ENCODE measurements at regions not wholly inside any gene's neighbourhood (a gene's known extent, or its start where the extent isn't known, plus 50 kb on each side); places are given as distances from the start of the nearest gene placed in this dataset.

DNA sequence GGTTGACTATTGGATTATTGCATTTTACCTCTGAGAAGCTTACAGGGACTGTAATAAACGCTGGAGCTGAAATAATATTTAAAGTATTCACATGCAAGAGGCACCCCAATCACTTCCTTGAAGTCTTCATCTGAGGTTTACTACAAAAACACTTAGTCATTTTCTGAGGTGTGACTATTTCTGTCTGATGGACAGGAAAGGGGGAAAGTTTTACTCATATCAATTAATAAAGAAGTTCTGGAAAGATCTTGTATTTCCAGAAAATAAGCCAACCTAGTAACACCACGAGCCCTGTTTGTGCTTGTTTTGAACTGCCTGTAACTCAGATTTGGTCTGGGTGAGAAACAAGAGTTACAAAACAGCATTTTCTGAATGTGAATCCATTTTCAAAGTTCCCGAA, 63.9 kb upstream of the PRKCQ start:
- TF ChIP-seq, protein P1, sequence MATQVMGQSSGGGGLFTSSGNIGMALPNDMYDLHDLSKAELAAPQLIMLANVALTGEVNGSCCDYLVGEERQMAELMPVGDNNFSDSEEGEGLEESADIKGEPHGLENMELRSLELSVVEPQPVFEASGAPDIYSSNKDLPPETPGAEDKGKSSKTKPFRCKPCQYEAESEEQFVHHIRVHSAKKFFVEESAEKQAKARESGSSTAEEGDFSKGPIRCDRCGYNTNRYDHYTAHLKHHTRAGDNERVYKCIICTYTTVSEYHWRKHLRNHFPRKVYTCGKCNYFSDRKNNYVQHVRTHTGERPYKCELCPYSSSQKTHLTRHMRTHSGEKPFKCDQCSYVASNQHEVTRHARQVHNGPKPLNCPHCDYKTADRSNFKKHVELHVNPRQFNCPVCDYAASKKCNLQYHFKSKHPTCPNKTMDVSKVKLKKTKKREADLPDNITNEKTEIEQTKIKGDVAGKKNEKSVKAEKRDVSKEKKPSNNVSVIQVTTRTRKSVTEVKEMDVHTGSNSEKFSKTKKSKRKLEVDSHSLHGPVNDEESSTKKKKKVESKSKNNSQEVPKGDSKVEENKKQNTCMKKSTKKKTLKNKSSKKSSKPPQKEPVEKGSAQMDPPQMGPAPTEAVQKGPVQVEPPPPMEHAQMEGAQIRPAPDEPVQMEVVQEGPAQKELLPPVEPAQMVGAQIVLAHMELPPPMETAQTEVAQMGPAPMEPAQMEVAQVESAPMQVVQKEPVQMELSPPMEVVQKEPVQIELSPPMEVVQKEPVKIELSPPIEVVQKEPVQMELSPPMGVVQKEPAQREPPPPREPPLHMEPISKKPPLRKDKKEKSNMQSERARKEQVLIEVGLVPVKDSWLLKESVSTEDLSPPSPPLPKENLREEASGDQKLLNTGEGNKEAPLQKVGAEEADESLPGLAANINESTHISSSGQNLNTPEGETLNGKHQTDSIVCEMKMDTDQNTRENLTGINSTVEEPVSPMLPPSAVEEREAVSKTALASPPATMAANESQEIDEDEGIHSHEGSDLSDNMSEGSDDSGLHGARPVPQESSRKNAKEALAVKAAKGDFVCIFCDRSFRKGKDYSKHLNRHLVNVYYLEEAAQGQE (IDR thresholded peaks at IDR 0.05; ENCODE audit: low read depth): no peak
- TF ChIP-seq CREB1 (IDR thresholded peaks at IDR 0.05; ENCODE audit: low read depth) (no peak), FOXM1 (IDR thresholded peaks at IDR 0.05; ENCODE audit: borderline replicate concordance, low read depth) (no peak), TEAD4 (IDR thresholded peaks at IDR 0.05) (no peak), RAD21 (IDR thresholded peaks at IDR 0.05; ENCODE audit: low read depth) (no peak), YY1 (IDR thresholded peaks at IDR 0.05; ENCODE audit: low read depth) (no peak)

Measured in Ishikawa (cell line).